Endothelial cell of umbilical vein (primary cell): ENCODE measurements at regions not wholly inside any gene's neighbourhood (a gene's known extent, or its start where the extent isn't known, plus 50 kb on each side); places are given as distances from the start of the nearest gene placed in this dataset.

Experiments used
- BruUV-seq: library from RNA; stranded (reverse); fragments of 400-500 nt; replicated peaks from 2 replicates; lab custom pipeline; 2021; lab: Mats Ljungman, UMichigan
- CTCF ChIA-PET: fragments of 300-600, 350-600 bp; sonication (Branson Sonifier 250); formaldehyde crosslinking; loops from one replicate; lab custom pipeline; 2021; ENCODE audit warnings: antibody characterized with exemption, inconsistent platforms; lab: Charles Lee
- POLR2A ChIA-PET: fragments of 300-600, 350-600 bp; sonication (Branson Sonifier 250); formaldehyde crosslinking; loops from one replicate; lab custom pipeline; 2021; ENCODE audit warnings: antibody characterized with exemption, inconsistent platforms; lab: Charles Lee
- DNase-seq: peaks from one replicate; pipeline ENCODE4 v3.0.0-alpha.2; 2011; ENCODE audit warnings: low read depth, low spot score
- FAIRE-seq: peaks from 2 replicates; lab custom pipeline; 2011; peaks lifted over from hg19 to GRCh38; lab: Jason Lieb, UNC
- H2AFZ ChIP-seq: 2 replicates; pipeline ENCODE4 v1.6.0; 2012; ENCODE audit warnings: low read depth, low read length, control low read depth, inconsistent platforms
- H3K27ac ChIP-seq: 2 replicates; pipeline ENCODE4 v1.5.1; 2011; ENCODE audit warnings: low read depth, mild to moderate bottlenecking, control low read depth, low read length, moderate library complexity; ENCODE audit not compliant: insufficient read depth
- H3K27me3 ChIP-seq, 2 experiments: 2 replicates each; pipeline versions ENCODE4 v1.6.0 to v1.6.1; 2011; ENCODE audit warnings: low read length in 2 of 2, mixed read lengths in 1 of 2; ENCODE audit not compliant: control insufficient read depth in 2 of 2, insufficient read depth in 2 of 2
- H3K36me3 ChIP-seq, 2 experiments: 2 replicates in 1 of 2; 3 replicates in 1 of 2; pipeline ENCODE4 v1.5.1; 2011; ENCODE audit warnings: low read length in 2 of 2, mild to moderate bottlenecking in 1 of 2, moderate library complexity in 1 of 2; ENCODE audit not compliant: control insufficient read depth in 2 of 2, insufficient read depth in 2 of 2; ENCODE audit errors: extremely low read depth in 1 of 2
- H3K4me1 ChIP-seq: 3 replicates; pipeline ENCODE4 v1.5.1; 2011; ENCODE audit warnings: mild to moderate bottlenecking, low read length; ENCODE audit not compliant: control insufficient read depth, insufficient read depth; ENCODE audit errors: extremely low read depth
- H3K4me2 ChIP-seq: 2 replicates; pipeline ENCODE4 v1.6.1; 2011; ENCODE audit warnings: low read length, control low read depth, mixed read lengths; ENCODE audit not compliant: insufficient read depth
- H3K4me3 ChIP-seq, 3 experiments: fragments of 200-600 bp in 1 of 3; sonication (generic), shearing (Covaris generic) in 1 of 3; replicated peaks in 1 of 3; 2 replicates each; pipeline ENCODE4 v1.5.1; 2011 to 2016; ENCODE audit warnings: control low read depth in 3 of 3, low read length in 3 of 3, mild to moderate bottlenecking in 2 of 3, inconsistent platforms in 1 of 3, low read depth in 1 of 3, moderate library complexity in 1 of 3; ENCODE audit not compliant: insufficient read depth in 1 of 3
- H3K79me2 ChIP-seq: 2 replicates; pipeline ENCODE4 v1.6.0; 2012; ENCODE audit warnings: low read length, inconsistent platforms; ENCODE audit not compliant: control insufficient read depth, insufficient read depth
- H3K9ac ChIP-seq: replicated peaks from 2 replicates; pipeline ENCODE3; 2011; ENCODE audit warnings: low read length, control low read depth; ENCODE audit not compliant: insufficient read depth; ENCODE audit errors: extremely low read depth
- H3K9me1 ChIP-seq: replicated peaks from 3 replicates; pipeline ENCODE4 v1.6.0; 2011; ENCODE audit warnings: mild to moderate bottlenecking, low read length; ENCODE audit not compliant: control insufficient read depth, insufficient read depth; ENCODE audit errors: extremely low read depth
- H3K9me3 ChIP-seq: replicated peaks from 2 replicates; pipeline ENCODE4 v1.5.1; 2012; ENCODE audit warnings: low read length, inconsistent platforms; ENCODE audit not compliant: control insufficient read depth, insufficient read depth
- H4K20me1 ChIP-seq: replicated peaks from 2 replicates; pipeline ENCODE3; 2011; ENCODE audit warnings: mild to moderate bottlenecking, low read length; ENCODE audit not compliant: control insufficient read depth, insufficient read depth; ENCODE audit errors: extremely low read depth
- EZH2 ChIP-seq: IDR thresholded peaks from 2 replicates; pipeline ENCODE4 v1.6.1; 2012; ENCODE audit warnings: borderline replicate concordance, low read depth, mild to moderate bottlenecking, moderate library complexity, low read length, inconsistent platforms; ENCODE audit not compliant: severe bottlenecking
- FOS ChIP-seq: IDR thresholded peaks from 2 replicates; pipeline ENCODE4 v1.6.1; 2011; ENCODE audit warnings: mild to moderate bottlenecking, low read length, moderate library complexity, borderline replicate concordance; ENCODE audit not compliant: insufficient read depth
- GATA2 ChIP-seq: IDR thresholded peaks from 2 replicates; pipeline ENCODE4 v1.7.0; 2011; ENCODE audit warnings: low read depth, mild to moderate bottlenecking, moderate library complexity, mixed read lengths, low read length; ENCODE audit not compliant: insufficient read length, insufficient read depth
- JUN ChIP-seq: IDR thresholded peaks from 2 replicates; pipeline ENCODE4 v1.6.1; 2011; ENCODE audit warnings: borderline replicate concordance, low read depth; ENCODE audit not compliant: insufficient read length, insufficient read depth
- MYC ChIP-seq: IDR thresholded peaks from one replicate; pipeline ENCODE4 v1.6.1; 2011; ENCODE audit warnings: mild to moderate bottlenecking, low read depth, low read length
- POLR2A ChIP-seq: IDR thresholded peaks from 2 replicates; pipeline ENCODE4 v1.6.1; 2012; ENCODE audit warnings: low read depth, mild to moderate bottlenecking, control low read depth, low read length
- POLR2AphosphoS5 ChIP-seq: IDR thresholded peaks from 2 replicates; pipeline ENCODE4 v1.6.1; 2012; ENCODE audit warnings: low read depth, mild to moderate bottlenecking, control low read depth, low read length, moderate library complexity; ENCODE audit not compliant: insufficient read depth
- dilution Hi-C: fragments of 300-500 bp; cut with MboI; formaldehyde crosslinking; loops from one replicate; pipeline ENCODE4 v1.15.0; 2019; ENCODE audit warnings: low sequenced_read_pairs; ENCODE audit not compliant: extremely low pct_ligation_motif_present
- intact Hi-C: fragments of 100-400 bp; cut with micrococcal nuclease; formaldehyde crosslinking; loops from one replicate; pipeline ENCODE4 v1.10.0; 2022
- TF ChIP-seq, protein P1 (sequence below), 2 donors: IDR thresholded peaks; 1 replicate in 1 of 2; 2 replicates in 1 of 2; pipeline ENCODE4 v1.5.1; 2011; ENCODE audit warnings: low read length in 2 of 2, mild to moderate bottlenecking in 2 of 2, moderate library complexity in 2 of 2, control low read depth in 1 of 2, inconsistent platforms in 1 of 2, low read depth in 1 of 2; ENCODE audit not compliant: insufficient read depth in 1 of 2; ENCODE audit errors: extremely low read depth in 1 of 2
- TF ChIP-seq, protein P2 (sequence below): IDR thresholded peaks from 2 replicates; pipeline ENCODE4 v1.6.1; 2011; ENCODE audit not compliant: insufficient read depth, insufficient read length

- H3K9ac ChIP-seq, result no peak overlapping the region
- no peak overlapping the region for H3K4me3 ChIP-seq
- ChIA-PET CTCF (interaction anchor here (1.5 kb wide), 1 partner anchor 109 kb away, joined by 3 read pairs; no protein-coding TSS in a partner anchor), POLR2A (no interaction called here)
- no peaks in the 10 kb centered on the region for H3K9me1 ChIP-seq
- dilution Hi-C loops, result no loop called here
- no peak overlapping the region for H2AFZ ChIP-seq
- DNase-seq, result no peak
- no peaks in the 10 kb centered on the region for H3K79me2 ChIP-seq
- TF ChIP-seq EZH2 (no peak), FOS (no peak), GATA2 (no peak), POLR2AphosphoS5 (no peak)
- TF ChIP-seq, protein P1, sequence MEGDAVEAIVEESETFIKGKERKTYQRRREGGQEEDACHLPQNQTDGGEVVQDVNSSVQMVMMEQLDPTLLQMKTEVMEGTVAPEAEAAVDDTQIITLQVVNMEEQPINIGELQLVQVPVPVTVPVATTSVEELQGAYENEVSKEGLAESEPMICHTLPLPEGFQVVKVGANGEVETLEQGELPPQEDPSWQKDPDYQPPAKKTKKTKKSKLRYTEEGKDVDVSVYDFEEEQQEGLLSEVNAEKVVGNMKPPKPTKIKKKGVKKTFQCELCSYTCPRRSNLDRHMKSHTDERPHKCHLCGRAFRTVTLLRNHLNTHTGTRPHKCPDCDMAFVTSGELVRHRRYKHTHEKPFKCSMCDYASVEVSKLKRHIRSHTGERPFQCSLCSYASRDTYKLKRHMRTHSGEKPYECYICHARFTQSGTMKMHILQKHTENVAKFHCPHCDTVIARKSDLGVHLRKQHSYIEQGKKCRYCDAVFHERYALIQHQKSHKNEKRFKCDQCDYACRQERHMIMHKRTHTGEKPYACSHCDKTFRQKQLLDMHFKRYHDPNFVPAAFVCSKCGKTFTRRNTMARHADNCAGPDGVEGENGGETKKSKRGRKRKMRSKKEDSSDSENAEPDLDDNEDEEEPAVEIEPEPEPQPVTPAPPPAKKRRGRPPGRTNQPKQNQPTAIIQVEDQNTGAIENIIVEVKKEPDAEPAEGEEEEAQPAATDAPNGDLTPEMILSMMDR (IDR thresholded peaks at IDR 0.05; ENCODE audit: extremely low read depth in 1 of 2, insufficient read depth in 1 of 2, low read depth in 1 of 2, low read length in 2 of 2), result no peak
- BruUV-seq, result no TSS peak
- no peaks in the 10 kb centered on the region for H3K4me1 ChIP-seq
- H3K27ac ChIP-seq, result no peak overlapping the region
- H3K36me3 ChIP-seq, result no peaks in the 10 kb centered on the region
- no peak for FAIRE-seq
- H4K20me1 ChIP-seq, result no peaks in the 10 kb centered on the region
- no peaks in the 10 kb centered on the region for H3K9me3 ChIP-seq
- peaks cover 0 to 2% of the 10 kb centered on the region in 2 experiments for H3K27me3 ChIP-seq
- intact Hi-C loops, result no loop called here
- H3K4me2 ChIP-seq, result no peak overlapping the region
Observed at GRCh38 chr4:56750231-56750630, 69.1 kb upstream of the HOPX start.

DNA sequence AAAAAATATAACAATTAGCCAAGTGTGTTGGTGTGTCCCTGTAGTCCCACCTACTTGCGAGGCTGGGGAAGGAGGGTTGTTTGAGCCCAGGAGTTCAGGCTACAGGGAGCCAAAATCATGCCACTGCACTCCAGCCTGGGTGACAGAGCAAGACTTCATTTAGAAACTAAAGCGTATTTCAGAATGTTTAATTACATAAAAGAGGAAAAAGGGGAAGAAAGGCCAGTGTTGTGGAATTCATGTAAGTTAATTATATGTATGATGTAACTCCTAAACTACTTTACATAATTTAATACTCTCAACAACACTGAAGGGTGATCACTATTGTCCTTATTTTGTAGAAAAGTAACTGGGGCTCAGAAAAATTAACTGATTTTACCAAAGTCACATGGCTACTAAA, 67.2 kb upstream of the HOPX start:
- no peaks in the 10 kb centered on the region for H3K9me3 ChIP-seq
- FAIRE-seq (no peak), DNase-seq (no peak)
- H3K4me1 ChIP-seq, result no peaks in the 10 kb centered on the region
- peaks cover 0 to 2% of the 10 kb centered on the region in 2 experiments for H3K27me3 ChIP-seq
- TF ChIP-seq EZH2 (no peak), MYC (no peak), JUN (no peak), POLR2A (no peak), POLR2AphosphoS5 (no peak), FOS (no peak), GATA2 (no peak)
- TF ChIP-seq, protein P2, sequence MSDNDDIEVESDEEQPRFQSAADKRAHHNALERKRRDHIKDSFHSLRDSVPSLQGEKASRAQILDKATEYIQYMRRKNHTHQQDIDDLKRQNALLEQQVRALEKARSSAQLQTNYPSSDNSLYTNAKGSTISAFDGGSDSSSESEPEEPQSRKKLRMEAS, result no peak
- TF ChIP-seq, protein P1 (IDR thresholded peaks at IDR 0.05; ENCODE audit: extremely low read depth in 1 of 2, insufficient read depth in 1 of 2, low read depth in 1 of 2, low read length in 2 of 2), result no peak
- intact Hi-C loops (no loop called here), dilution Hi-C loops (no loop called here)
- no peaks in the 10 kb centered on the region for H4K20me1 ChIP-seq
- no peak overlapping the region for H2AFZ ChIP-seq
- no peak overlapping the region for H3K9ac ChIP-seq
- H3K9me1 ChIP-seq, result no peaks in the 10 kb centered on the region
- no peak overlapping the region for H3K4me2 ChIP-seq
- no peak overlapping the region for H3K27ac ChIP-seq
- H3K36me3 ChIP-seq, result no peaks in the 10 kb centered on the region
- no peaks in the 10 kb centered on the region for H3K79me2 ChIP-seq
- ChIA-PET POLR2A (no interaction called here), CTCF (no interaction called here)
- BruUV-seq, result no TSS peak
- no peak overlapping the region for H3K4me3 ChIP-seq
